ENCODE measurements at regions not wholly inside any gene's neighbourhood (a gene's known extent, or its start where the extent isn't known, plus 50 kb on each side); places are given as distances from the start of the nearest gene placed in this dataset.

- no peak for TF ChIP-seq ZNF532 (CRISPR knock-in tag; IDR thresholded peaks at IDR 0.05; ENCODE audit: borderline replicate concordance)
- TF ChIP-seq FOXJ3 (CRISPR knock-in tag; IDR thresholded peaks at IDR 0.05; ENCODE audit: borderline replicate concordance) = no peak
These were observed 107.4 kb upstream of the SGCD start (continued) for GRCh38 chr5:156219483-156220005.

DNA sequence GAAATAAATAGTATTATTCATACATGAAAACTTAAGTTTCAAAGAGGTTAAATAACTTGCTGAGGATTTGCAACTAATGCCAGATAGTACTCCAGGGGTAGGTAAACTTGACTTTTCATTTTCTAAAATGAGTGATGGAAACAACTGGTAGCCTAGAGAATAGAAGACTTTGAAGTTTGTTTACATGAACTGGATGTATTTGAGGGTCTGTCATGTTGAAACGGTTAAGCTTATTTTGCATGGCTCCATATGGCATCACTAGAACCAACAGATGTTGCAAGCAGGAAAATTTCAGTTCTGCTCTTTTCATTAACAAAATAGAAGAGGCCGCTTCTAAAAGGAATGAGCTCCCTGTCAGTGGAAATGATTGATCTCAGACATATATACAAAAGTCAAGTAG lies 105.1 kb upstream of the SGCD start:
- no peak for ATAC-seq
- no peak for DNase-seq (ENCODE audit: low spot score)
- peaks cover 5% of the 10 kb centered on the region; the same call in 1 of the 2 replicates for H3K9me3 Mint-ChIP-seq
- no peak overlapping the region for H3K27ac Mint-ChIP-seq
- H3K27me3 Mint-ChIP-seq (ENCODE audit: low read depth) = no peaks in the 10 kb centered on the region
- H3K36me3 Mint-ChIP-seq = no peaks in the 10 kb centered on the region
- no peaks in the 10 kb centered on the region for H3K4me1 Mint-ChIP-seq
- POLR2A ChIA-PET = no interaction called here
- no peak overlapping the region for H3K4me3 Mint-ChIP-seq
- no peak for TF ChIP-seq ZNF423 (CRISPR knock-in tag; IDR thresholded peaks at IDR 0.05)
- no peak for TF ChIP-seq USF2 (CRISPR knock-in tag; IDR thresholded peaks at IDR 0.05)
- TF ChIP-seq ZNF232 (CRISPR knock-in tag; IDR thresholded peaks at IDR 0.05) = no peak
- no peak for TF ChIP-seq NFE2L1 (CRISPR knock-in tag; IDR thresholded peaks at IDR 0.05)
- TF ChIP-seq ZNF671 (CRISPR knock-in tag; IDR thresholded peaks at IDR 0.05) = no peak
- TF ChIP-seq, protein P1, sequence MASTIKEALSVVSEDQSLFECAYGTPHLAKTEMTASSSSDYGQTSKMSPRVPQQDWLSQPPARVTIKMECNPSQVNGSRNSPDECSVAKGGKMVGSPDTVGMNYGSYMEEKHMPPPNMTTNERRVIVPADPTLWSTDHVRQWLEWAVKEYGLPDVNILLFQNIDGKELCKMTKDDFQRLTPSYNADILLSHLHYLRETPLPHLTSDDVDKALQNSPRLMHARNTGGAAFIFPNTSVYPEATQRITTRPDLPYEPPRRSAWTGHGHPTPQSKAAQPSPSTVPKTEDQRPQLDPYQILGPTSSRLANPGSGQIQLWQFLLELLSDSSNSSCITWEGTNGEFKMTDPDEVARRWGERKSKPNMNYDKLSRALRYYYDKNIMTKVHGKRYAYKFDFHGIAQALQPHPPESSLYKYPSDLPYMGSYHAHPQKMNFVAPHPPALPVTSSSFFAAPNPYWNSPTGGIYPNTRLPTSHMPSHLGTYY (CRISPR knock-in tag; IDR thresholded peaks at IDR 0.05) = no peak
- no peak for TF ChIP-seq HMGXB4 (CRISPR knock-in tag; IDR thresholded peaks at IDR 0.05)
- no peak for TF ChIP-seq OVOL2 (CRISPR knock-in tag; IDR thresholded peaks at IDR 0.05; ENCODE audit: borderline replicate concordance)
- TF ChIP-seq, protein P2, sequence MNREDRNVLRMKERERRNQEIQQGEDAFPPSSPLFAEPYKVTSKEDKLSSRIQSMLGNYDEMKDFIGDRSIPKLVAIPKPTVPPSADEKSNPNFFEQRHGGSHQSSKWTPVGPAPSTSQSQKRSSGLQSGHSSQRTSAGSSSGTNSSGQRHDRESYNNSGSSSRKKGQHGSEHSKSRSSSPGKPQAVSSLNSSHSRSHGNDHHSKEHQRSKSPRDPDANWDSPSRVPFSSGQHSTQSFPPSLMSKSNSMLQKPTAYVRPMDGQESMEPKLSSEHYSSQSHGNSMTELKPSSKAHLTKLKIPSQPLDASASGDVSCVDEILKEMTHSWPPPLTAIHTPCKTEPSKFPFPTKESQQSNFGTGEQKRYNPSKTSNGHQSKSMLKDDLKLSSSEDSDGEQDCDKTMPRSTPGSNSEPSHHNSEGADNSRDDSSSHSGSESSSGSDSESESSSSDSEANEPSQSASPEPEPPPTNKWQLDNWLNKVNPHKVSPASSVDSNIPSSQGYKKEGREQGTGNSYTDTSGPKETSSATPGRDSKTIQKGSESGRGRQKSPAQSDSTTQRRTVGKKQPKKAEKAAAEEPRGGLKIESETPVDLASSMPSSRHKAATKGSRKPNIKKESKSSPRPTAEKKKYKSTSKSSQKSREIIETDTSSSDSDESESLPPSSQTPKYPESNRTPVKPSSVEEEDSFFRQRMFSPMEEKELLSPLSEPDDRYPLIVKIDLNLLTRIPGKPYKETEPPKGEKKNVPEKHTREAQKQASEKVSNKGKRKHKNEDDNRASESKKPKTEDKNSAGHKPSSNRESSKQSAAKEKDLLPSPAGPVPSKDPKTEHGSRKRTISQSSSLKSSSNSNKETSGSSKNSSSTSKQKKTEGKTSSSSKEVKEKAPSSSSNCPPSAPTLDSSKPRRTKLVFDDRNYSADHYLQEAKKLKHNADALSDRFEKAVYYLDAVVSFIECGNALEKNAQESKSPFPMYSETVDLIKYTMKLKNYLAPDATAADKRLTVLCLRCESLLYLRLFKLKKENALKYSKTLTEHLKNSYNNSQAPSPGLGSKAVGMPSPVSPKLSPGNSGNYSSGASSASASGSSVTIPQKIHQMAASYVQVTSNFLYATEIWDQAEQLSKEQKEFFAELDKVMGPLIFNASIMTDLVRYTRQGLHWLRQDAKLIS (CRISPR knock-in tag; IDR thresholded peaks at IDR 0.05; ENCODE audit: borderline replicate concordance) = no peak
- no peak for TF ChIP-seq ATF1 (CRISPR knock-in tag; IDR thresholded peaks at IDR 0.05)
- TF ChIP-seq PREB (CRISPR knock-in tag; IDR thresholded peaks at IDR 0.05; ENCODE audit: borderline replicate concordance) = no peak
- no peak for TF ChIP-seq SP1 (CRISPR knock-in tag; conservative IDR thresholded peaks at IDR 0.05)
- TF ChIP-seq SMAD4 (CRISPR knock-in tag; IDR thresholded peaks at IDR 0.05) = no peak
- TF ChIP-seq, protein P3, sequence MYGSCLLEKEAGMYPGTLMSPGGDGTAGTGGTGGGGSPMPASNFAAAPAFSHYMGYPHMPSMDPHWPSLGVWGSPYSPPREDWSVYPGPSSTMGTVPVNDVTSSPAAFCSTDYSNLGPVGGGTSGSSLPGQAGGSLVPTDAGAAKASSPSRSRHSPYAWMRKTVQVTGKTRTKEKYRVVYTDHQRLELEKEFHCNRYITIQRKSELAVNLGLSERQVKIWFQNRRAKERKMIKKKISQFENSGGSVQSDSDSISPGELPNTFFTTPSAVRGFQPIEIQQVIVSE (CRISPR knock-in tag; IDR thresholded peaks at IDR 0.05; ENCODE audit: borderline replicate concordance) = no peak
- CTCF ChIA-PET = no interaction called here
